Activated T-cell treated with anti-CD3 and anti-CD28 coated beads, Interleukin-2, amount 50 U/mL, for 24 hours (primary cell): ENCODE measurements at regions not wholly inside any gene's neighbourhood (a gene's known extent, or its start where the extent isn't known, plus 50 kb on each side); places are given as distances from the start of the nearest gene placed in this dataset.
A peak's percentile ranks its signal among the peaks of the same experiment; 100 is the strongest.

ENCODE experiments used
- DNase-seq: peaks from one replicate; pipeline ENCODE4 v3.0.0-alpha.2; 2020
- H3K27ac Mint-ChIP-seq: 2 replicates; pipeline ENCODE4 v1.8.0; 2020; ENCODE audit warnings: mild to moderate bottlenecking, mixed read lengths
- H3K27me3 Mint-ChIP-seq: 2 replicates; pipeline ENCODE4 v1.8.0; 2020; ENCODE audit warnings: mixed read lengths
- H3K36me3 Mint-ChIP-seq: 2 replicates; pipeline ENCODE4 v1.8.0; 2020; ENCODE audit warnings: low read depth, mixed read lengths
- H3K4me1 Mint-ChIP-seq: 2 replicates; pipeline ENCODE4 v1.8.0; 2020; ENCODE audit warnings: low read depth, mixed read lengths
- H3K4me3 Mint-ChIP-seq: 2 replicates; pipeline ENCODE4 v1.8.0; 2020; ENCODE audit warnings: mild to moderate bottlenecking, moderate library complexity, mixed read lengths
- H3K9me3 Mint-ChIP-seq: 2 replicates; pipeline ENCODE4 v1.8.0; 2020; ENCODE audit warnings: mixed read lengths

- Mint-ChIP-seq H3K27ac (no peak overlapping the region), H3K4me1 (peaks cover 3% of the 10 kb centered on the region), H3K4me3 (no peak overlapping the region), H3K27me3 (peaks cover 7% of the 10 kb centered on the region), H3K36me3 (no peaks in the 10 kb centered on the region), H3K9me3 (no peaks in the 10 kb centered on the region)
- DNase-seq: no peak
Observed at GRCh38 chr3:5296362-5296761, 108.9 kb downstream of the EDEM1 start.

- Mint-ChIP-seq H3K27ac (no peak overlapping the region), H3K27me3 (peaks cover 7% of the 10 kb centered on the region), H3K36me3 (no peaks in the 10 kb centered on the region), H3K4me3 (no peak overlapping the region), H3K9me3 (no peaks in the 10 kb centered on the region), H3K4me1 (peaks cover 3% of the 10 kb centered on the region)
- DNase-seq: no peak
Observed at GRCh38 chr3:5297895-5298294, 110.4 kb downstream of the EDEM1 start.

GRCh38 chr3:5298453-5298852 lies 110.9 kb downstream of the EDEM1 start:
- Mint-ChIP-seq H3K9me3 (no peaks in the 10 kb centered on the region), H3K4me3 (no peak overlapping the region), H3K4me1 (peaks cover 3% of the 10 kb centered on the region), H3K36me3 (no peaks in the 10 kb centered on the region), H3K27ac (no peak overlapping the region), H3K27me3 (peaks cover 5% of the 10 kb centered on the region)
- DNase-seq: no peak

- Mint-ChIP-seq H3K27me3 (peaks cover 4% of the 10 kb centered on the region), H3K36me3 (no peaks in the 10 kb centered on the region), H3K4me3 (no peak overlapping the region), H3K27ac (no peak overlapping the region), H3K4me1 (peaks cover 3% of the 10 kb centered on the region), H3K9me3 (no peaks in the 10 kb centered on the region)
- DNase-seq: no peak
Observed at GRCh38 chr3:5299161-5299560, 111.7 kb downstream of the EDEM1 start.

GRCh38 chr3:5300638-5301037 lies 113.1 kb downstream of the EDEM1 start:
- Mint-ChIP-seq H3K4me3 (no peak overlapping the region), H3K9me3 (no peaks in the 10 kb centered on the region), H3K27ac (no peak overlapping the region), H3K36me3 (no peaks in the 10 kb centered on the region), H3K4me1 (peaks cover 3% of the 10 kb centered on the region), H3K27me3 (no peaks in the 10 kb centered on the region)
- DNase-seq: no peak

GRCh38 chr3:5301651-5302297 lies 114.3 kb downstream of the EDEM1 start:
- no peaks in the 10 kb centered on the region for H3K36me3 Mint-ChIP-seq
- DNase-seq: no peak
- H3K4me1 Mint-ChIP-seq: peaks cover 3% of the 10 kb centered on the region

GRCh38 chr3:5302661-5303060 lies 115.2 kb downstream of the EDEM1 start:
- H3K4me1 Mint-ChIP-seq: peaks cover 3% of the 10 kb centered on the region
- no peaks in the 10 kb centered on the region for H3K27me3 Mint-ChIP-seq
- H3K9me3 Mint-ChIP-seq: no peaks in the 10 kb centered on the region
- no peak for DNase-seq
- H3K27ac Mint-ChIP-seq: no peak overlapping the region
- H3K36me3 Mint-ChIP-seq: no peaks in the 10 kb centered on the region
- H3K4me3 Mint-ChIP-seq: no peak overlapping the region

More at GRCh38 chr3:5301651-5302297, 114.3 kb downstream of the EDEM1 start:
- Mint-ChIP-seq H3K4me3 (no peak overlapping the region), H3K27ac (no peak overlapping the region), H3K27me3 (no peaks in the 10 kb centered on the region), H3K9me3 (no peaks in the 10 kb centered on the region)

- H3K36me3 Mint-ChIP-seq: no peaks in the 10 kb centered on the region
- no peak overlapping the region for H3K27ac Mint-ChIP-seq
- H3K27me3 Mint-ChIP-seq: no peaks in the 10 kb centered on the region
- no peak overlapping the region for H3K4me3 Mint-ChIP-seq
- no peaks in the 10 kb centered on the region for H3K9me3 Mint-ChIP-seq
- no peaks in the 10 kb centered on the region for H3K4me1 Mint-ChIP-seq
- DNase-seq: no peak
Observed at GRCh38 chr3:5304188-5304587, 116.7 kb downstream of the EDEM1 start.

GRCh38 chr3:5304789-5305683 lies 117.5 kb downstream of the EDEM1 start:
- Mint-ChIP-seq H3K36me3 (no peaks in the 10 kb centered on the region), H3K27ac (no peak overlapping the region), H3K9me3 (no peaks in the 10 kb centered on the region), H3K4me3 (no peak overlapping the region), H3K27me3 (no peaks in the 10 kb centered on the region), H3K4me1 (no peaks in the 10 kb centered on the region)
- DNase-seq: peak; percentile 46

- H3K27me3 Mint-ChIP-seq: no peaks in the 10 kb centered on the region
- H3K4me1 Mint-ChIP-seq: no peaks in the 10 kb centered on the region
- H3K9me3 Mint-ChIP-seq: no peaks in the 10 kb centered on the region
- H3K36me3 Mint-ChIP-seq: no peaks in the 10 kb centered on the region
- H3K4me3 Mint-ChIP-seq: no peak overlapping the region
- no peak overlapping the region for H3K27ac Mint-ChIP-seq
- no peak for DNase-seq
Observed at GRCh38 chr3:5305684-5305989, 118.1 kb downstream of the EDEM1 start.

GRCh38 chr3:5309171-5309570 lies 121.7 kb downstream of the EDEM1 start:
- Mint-ChIP-seq H3K36me3 (no peaks in the 10 kb centered on the region), H3K9me3 (no peaks in the 10 kb centered on the region), H3K27ac (no peak overlapping the region), H3K4me1 (no peaks in the 10 kb centered on the region), H3K27me3 (no peaks in the 10 kb centered on the region), H3K4me3 (no peak overlapping the region)
- no peak for DNase-seq

- Mint-ChIP-seq H3K27ac (no peak overlapping the region), H3K4me3 (no peak overlapping the region), H3K4me1 (no peaks in the 10 kb centered on the region), H3K27me3 (no peaks in the 10 kb centered on the region), H3K9me3 (no peaks in the 10 kb centered on the region), H3K36me3 (no peaks in the 10 kb centered on the region)
- no peak for DNase-seq
Observed at GRCh38 chr3:5309602-5310001, 122.1 kb downstream of the EDEM1 start.

GRCh38 chr3:5310509-5310908 lies 123.0 kb downstream of the EDEM1 start:
- no peaks in the 10 kb centered on the region for H3K27me3 Mint-ChIP-seq
- no peak overlapping the region for H3K27ac Mint-ChIP-seq
- no peaks in the 10 kb centered on the region for H3K9me3 Mint-ChIP-seq
- no peaks in the 10 kb centered on the region for H3K36me3 Mint-ChIP-seq
- H3K4me3 Mint-ChIP-seq: no peak overlapping the region
- DNase-seq: no peak
- no peaks in the 10 kb centered on the region for H3K4me1 Mint-ChIP-seq

GRCh38 chr3:5312290-5312689 lies 124.8 kb downstream of the EDEM1 start:
- H3K27me3 Mint-ChIP-seq: no peaks in the 10 kb centered on the region
- H3K27ac Mint-ChIP-seq: no peak overlapping the region
- no peaks in the 10 kb centered on the region for H3K9me3 Mint-ChIP-seq
- no peaks in the 10 kb centered on the region for H3K4me1 Mint-ChIP-seq
- DNase-seq: no peak
- no peaks in the 10 kb centered on the region for H3K36me3 Mint-ChIP-seq
- H3K4me3 Mint-ChIP-seq: no peak overlapping the region

GRCh38 chr3:5314897-5315296 lies 127.4 kb downstream of the EDEM1 start:
- Mint-ChIP-seq H3K9me3 (no peaks in the 10 kb centered on the region), H3K27me3 (no peaks in the 10 kb centered on the region), H3K4me1 (no peaks in the 10 kb centered on the region), H3K36me3 (no peaks in the 10 kb centered on the region), H3K4me3 (no peak overlapping the region), H3K27ac (no peak overlapping the region)
- no peak for DNase-seq
